PC-3 (cell line): ENCODE measurements at regions not wholly inside any gene's neighbourhood (a gene's known extent, or its start where the extent isn't known, plus 50 kb on each side); places are given as distances from the start of the nearest gene placed in this dataset.

Experiments
- ATAC-seq: fragments of 200-7000 bp; cut with Tn5 transposase; 2 replicates; pipeline ENCODE4 v1.9.1; 2020; ENCODE audit warnings: mild to moderate bottlenecking, moderate library complexity
- BruUV-seq: library from RNA; stranded (reverse); fragments of 400-500 nt; replicated peaks from 2 replicates; lab custom pipeline; 2021; lab: Mats Ljungman, UMichigan
- CTCF ChIA-PET: fragments of 300-600 bp; sonication (Branson Sonifier 250); formaldehyde crosslinking; loops from one replicate; lab custom pipeline; 2022; ENCODE audit warnings: antibody characterized with exemption; lab: Charles Lee
- POLR2A ChIA-PET: fragments of 300-600 bp; sonication (Branson Sonifier 250); formaldehyde crosslinking; loops from one replicate; lab custom pipeline; 2022; ENCODE audit warnings: antibody characterized with exemption; ENCODE audit not compliant: unreplicated experiment; lab: Charles Lee
- DNase-seq: peaks from one replicate; pipeline ENCODE4 v3.0.0-alpha.2; 2015
- H2AFZ ChIP-seq: fragments of 300-600 bp; sonication (generic); 2 replicates; pipeline ENCODE4 v1.6.0; 2016; ENCODE audit warnings: antibody characterized with exemption, low read length
- H3F3A ChIP-seq: fragments of 300-600 bp; sonication (generic); one replicate; pipeline ENCODE4 v1.6.0; 2017; ENCODE audit warnings: antibody characterized with exemption, low read length, control low read depth, mild to moderate bottlenecking; ENCODE audit not compliant: unreplicated experiment
- H3K27ac ChIP-seq: fragments of 300-600 bp; sonication (generic); 2 replicates; pipeline ENCODE4 v1.5.1; 2016; ENCODE audit warnings: mild to moderate bottlenecking, low read length
- H3K27me3 ChIP-seq: fragments of 300-600 bp; sonication (generic); 2 replicates; pipeline ENCODE4 v1.6.1; 2016; ENCODE audit warnings: low read length, mixed read lengths
- H3K36me3 ChIP-seq: fragments of 300-600 bp; sonication (generic); 2 replicates; pipeline ENCODE4 v1.6.1; 2016; ENCODE audit warnings: low read depth, mixed run types, low read length, mixed read lengths
- H3K4me1 ChIP-seq: fragments of 300-600 bp; sonication (generic); 2 replicates; pipeline ENCODE4 v1.5.1; 2016; ENCODE audit warnings: low read length; ENCODE audit not compliant: insufficient read depth
- H3K4me2 ChIP-seq: fragments of 300-600 bp; sonication (generic); 2 replicates; pipeline ENCODE4 v1.6.0; 2016; ENCODE audit warnings: low read length
- H3K4me3 ChIP-seq: fragments of 300-600 bp; sonication (generic); 2 replicates; pipeline ENCODE4 v1.5.1; 2016; ENCODE audit warnings: mild to moderate bottlenecking, low read length, mixed read lengths
- H3K79me2 ChIP-seq: fragments of 300-600 bp; sonication (generic); 2 replicates; pipeline ENCODE4 v1.6.1; 2017; ENCODE audit warnings: low read length, mixed read lengths
- H3K9ac ChIP-seq: fragments of 300-600 bp; sonication (generic); 2 replicates; pipeline ENCODE4 v1.6.0; 2016; ENCODE audit warnings: mild to moderate bottlenecking, low read length
- H3K9me2 ChIP-seq: fragments of 300-600 bp; sonication (generic); replicated peaks from 2 replicates; pipeline ENCODE4 v1.6.1; 2016; ENCODE audit warnings: mixed run types, low read length, mixed read lengths
- H3K9me3 ChIP-seq: fragments of 300-600 bp; sonication (generic); 2 replicates; pipeline ENCODE4 v1.6.1; 2016; ENCODE audit warnings: low read length, mixed read lengths
- H4K20me1 ChIP-seq: fragments of 300-600 bp; sonication (generic); 2 replicates; pipeline ENCODE4 v1.6.1; 2016; ENCODE audit warnings: low read length, mixed read lengths
- EZH2 ChIP-seq: fragments of 300-600 bp; sonication (generic); IDR thresholded peaks from one replicate; pipeline ENCODE4 v1.6.1; 2017; ENCODE audit warnings: antibody characterized with exemption, mild to moderate bottlenecking, low read length; ENCODE audit not compliant: unreplicated experiment
- EZH2phosphoT487 ChIP-seq: fragments of 300-600 bp; sonication (generic); IDR thresholded peaks from 2 replicates; pipeline ENCODE4 v1.6.1; 2018; ENCODE audit warnings: mild to moderate bottlenecking, antibody characterized with exemption, low read length, borderline replicate concordance
- intact Hi-C: fragments of 100-400 bp; cut with micrococcal nuclease; formaldehyde crosslinking; loops from 2 replicates; pipeline ENCODE4 v1.9.0; 2023
- TF ChIP-seq, protein P1 (sequence below): fragments of 300-600 bp; sonication (generic); conservative IDR thresholded peaks from 2 replicates; pipeline ENCODE4 v1.5.1; 2017; ENCODE audit warnings: antibody characterized with exemption, low read depth, mild to moderate bottlenecking, low read length

DNA sequence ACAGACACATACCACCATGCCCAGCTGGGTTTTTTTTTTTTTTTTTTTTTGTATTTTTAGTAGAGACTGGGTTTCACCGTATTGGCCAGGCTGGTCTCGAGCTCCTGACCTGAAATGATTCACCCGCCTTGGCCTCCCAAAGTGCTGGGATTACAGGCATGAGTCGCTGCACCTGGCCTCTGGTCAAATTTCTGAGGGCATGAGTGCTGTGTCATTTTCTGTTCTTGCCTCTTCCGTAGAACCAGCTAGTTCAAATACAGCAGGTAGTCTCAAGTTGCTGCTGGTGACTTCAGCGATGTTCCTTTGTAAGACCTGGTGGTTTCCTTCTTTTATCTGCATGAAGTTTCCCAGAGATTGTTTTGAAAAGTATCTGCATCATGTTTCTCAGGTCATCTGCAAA lies 134.8 kb upstream of the SHH start:
- H2AFZ ChIP-seq: no peak overlapping the region
- intact Hi-C loops: loop anchor here (5.0 kb wide), 1 partner anchor 85 kb away; no protein-coding TSS in a partner anchor
- peak overlapping the region; percentile 23; the same call in 1 of the 2 replicates for H3K9ac ChIP-seq
- POLR2A ChIA-PET: no interaction called here
- H4K20me1 ChIP-seq: no peaks in the 10 kb centered on the region
- peak overlapping the region; percentile 68 for H3K27ac ChIP-seq
- H3K36me3 ChIP-seq: no peaks in the 10 kb centered on the region
- CTCF ChIA-PET: interaction anchor here (0.6 kb wide), 1 partner anchor 127 kb away, joined by 3 read pairs; no protein-coding TSS in a partner anchor
- no peaks in the 10 kb centered on the region for H3K9me3 ChIP-seq
- H3K27me3 ChIP-seq: no peaks in the 10 kb centered on the region
- no peak overlapping the region for H3K4me3 ChIP-seq
- no peaks in the 10 kb centered on the region for H3F3A ChIP-seq
- peaks cover 36% of the 10 kb centered on the region for H3K4me1 ChIP-seq
- BruUV-seq: no TSS peak
- H3K9me2 ChIP-seq: no peaks in the 10 kb centered on the region
- TF ChIP-seq EZH2phosphoT487: no peak
- TF ChIP-seq EZH2: no peak
- TF ChIP-seq, protein P1, sequence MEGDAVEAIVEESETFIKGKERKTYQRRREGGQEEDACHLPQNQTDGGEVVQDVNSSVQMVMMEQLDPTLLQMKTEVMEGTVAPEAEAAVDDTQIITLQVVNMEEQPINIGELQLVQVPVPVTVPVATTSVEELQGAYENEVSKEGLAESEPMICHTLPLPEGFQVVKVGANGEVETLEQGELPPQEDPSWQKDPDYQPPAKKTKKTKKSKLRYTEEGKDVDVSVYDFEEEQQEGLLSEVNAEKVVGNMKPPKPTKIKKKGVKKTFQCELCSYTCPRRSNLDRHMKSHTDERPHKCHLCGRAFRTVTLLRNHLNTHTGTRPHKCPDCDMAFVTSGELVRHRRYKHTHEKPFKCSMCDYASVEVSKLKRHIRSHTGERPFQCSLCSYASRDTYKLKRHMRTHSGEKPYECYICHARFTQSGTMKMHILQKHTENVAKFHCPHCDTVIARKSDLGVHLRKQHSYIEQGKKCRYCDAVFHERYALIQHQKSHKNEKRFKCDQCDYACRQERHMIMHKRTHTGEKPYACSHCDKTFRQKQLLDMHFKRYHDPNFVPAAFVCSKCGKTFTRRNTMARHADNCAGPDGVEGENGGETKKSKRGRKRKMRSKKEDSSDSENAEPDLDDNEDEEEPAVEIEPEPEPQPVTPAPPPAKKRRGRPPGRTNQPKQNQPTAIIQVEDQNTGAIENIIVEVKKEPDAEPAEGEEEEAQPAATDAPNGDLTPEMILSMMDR: no peak
- no peaks in the 10 kb centered on the region for H3K79me2 ChIP-seq
- ATAC-seq: peak; percentile 7; the same call in 1 of the 2 replicates
- peak; percentile 85 for DNase-seq
- H3K4me2 ChIP-seq: peak overlapping the region; percentile 63

DNA sequence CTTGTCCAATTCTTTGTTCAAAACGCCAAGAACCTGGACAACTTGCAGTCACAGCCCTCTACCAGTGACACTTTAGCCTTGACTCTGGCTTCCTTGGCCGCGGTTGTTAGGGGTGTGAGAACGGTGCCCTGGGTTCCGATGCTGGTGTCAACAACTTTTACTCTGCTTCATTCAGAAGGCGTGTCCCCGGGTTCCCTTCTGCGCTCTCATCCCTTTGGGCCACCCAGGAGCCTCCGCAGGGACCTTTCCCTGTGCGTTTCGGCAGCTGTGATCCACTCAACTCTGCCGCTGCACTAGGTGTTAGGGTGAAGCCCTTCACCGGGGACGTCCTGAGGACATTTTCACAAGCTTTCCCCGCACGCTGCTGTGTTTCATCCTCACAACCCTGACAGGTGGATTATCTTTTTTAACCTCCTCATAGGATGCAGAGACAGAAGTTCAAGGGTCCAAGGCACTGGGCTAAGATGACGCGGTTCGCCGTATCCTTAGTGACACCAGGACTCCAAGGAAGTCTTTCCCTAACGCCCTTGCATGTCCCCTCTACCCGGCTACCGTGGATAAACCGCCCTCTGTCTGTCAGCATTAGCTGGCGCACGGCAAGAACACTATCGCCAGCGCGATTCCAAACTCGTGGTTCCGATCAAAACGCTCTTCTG lies 133.5 kb upstream of the SHH start:
- intact Hi-C loops: loop anchor here (5.0 kb wide), 1 partner anchor 83 kb away; no protein-coding TSS in a partner anchor
- Histone ChIP-seq H4K20me1 (no peaks in the 10 kb centered on the region), H2AFZ (no peak overlapping the region), H3K4me2 (no peak overlapping the region), H3K4me3 (no peak overlapping the region), H3K27ac (no peak overlapping the region), H3K9ac (no peak overlapping the region), H3K27me3 (no peaks in the 10 kb centered on the region), H3F3A (no peaks in the 10 kb centered on the region), H3K4me1 (peaks cover 28% of the 10 kb centered on the region), H3K9me3 (no peaks in the 10 kb centered on the region), H3K9me2 (no peaks in the 10 kb centered on the region), H3K36me3 (no peaks in the 10 kb centered on the region), H3K79me2 (no peaks in the 10 kb centered on the region)
- TF ChIP-seq EZH2 (no peak), EZH2phosphoT487 (no peak)
- TF ChIP-seq, protein P1: no peak
- ATAC-seq (no peak), DNase-seq (no peak)
- no TSS peak for BruUV-seq
- ChIA-PET CTCF (no interaction called here), POLR2A (no interaction called here)

GRCh38 chr7:155944901-155945300 lies 132.6 kb upstream of the SHH start:
- H4K20me1 ChIP-seq: no peaks in the 10 kb centered on the region
- H2AFZ ChIP-seq: no peak overlapping the region
- ATAC-seq: no peak
- no peaks in the 10 kb centered on the region for H3K27me3 ChIP-seq
- no peaks in the 10 kb centered on the region for H3K36me3 ChIP-seq
- BruUV-seq: no TSS peak
- no peaks in the 10 kb centered on the region for H3K9me3 ChIP-seq
- no peak overlapping the region for H3K4me3 ChIP-seq
- no peak overlapping the region for H3K4me2 ChIP-seq
- no peaks in the 10 kb centered on the region for H3K9me2 ChIP-seq
- ChIA-PET CTCF (no interaction called here), POLR2A (no interaction called here)
- H3F3A ChIP-seq: no peaks in the 10 kb centered on the region
- H3K4me1 ChIP-seq: peaks cover 19% of the 10 kb centered on the region
- H3K27ac ChIP-seq: no peak overlapping the region
- no peak overlapping the region for H3K9ac ChIP-seq
- no peak for DNase-seq
- no peaks in the 10 kb centered on the region for H3K79me2 ChIP-seq
- intact Hi-C loops: loop anchor here (5.0 kb wide), 1 partner anchor 83 kb away; no protein-coding TSS in a partner anchor
- TF ChIP-seq EZH2phosphoT487 (no peak), EZH2 (no peak)
- TF ChIP-seq, protein P1: no peak
